OCI-LY3 (cell line): ENCODE measurements at regions not wholly inside any gene's neighbourhood (a gene's known extent, or its start where the extent isn't known, plus 50 kb on each side); places are given as distances from the start of the nearest gene placed in this dataset.

Experiments
- EZH2phosphoT487 ChIP-seq: fragments of 200-600 bp; shearing (Covaris generic); IDR thresholded peaks from 2 replicates; pipeline ENCODE4 v1.6.1; 2018; ENCODE audit warnings: antibody characterized with exemption, mixed run types, low read depth
- TF ChIP-seq, protein P1 (sequence below): fragments of 200-600, 300-600 bp; sonication (generic); IDR thresholded peaks from 2 replicates; pipeline ENCODE4 v1.5.1; 2014; ENCODE audit warnings: antibody characterized with exemption, low read length, low read depth

DNA sequence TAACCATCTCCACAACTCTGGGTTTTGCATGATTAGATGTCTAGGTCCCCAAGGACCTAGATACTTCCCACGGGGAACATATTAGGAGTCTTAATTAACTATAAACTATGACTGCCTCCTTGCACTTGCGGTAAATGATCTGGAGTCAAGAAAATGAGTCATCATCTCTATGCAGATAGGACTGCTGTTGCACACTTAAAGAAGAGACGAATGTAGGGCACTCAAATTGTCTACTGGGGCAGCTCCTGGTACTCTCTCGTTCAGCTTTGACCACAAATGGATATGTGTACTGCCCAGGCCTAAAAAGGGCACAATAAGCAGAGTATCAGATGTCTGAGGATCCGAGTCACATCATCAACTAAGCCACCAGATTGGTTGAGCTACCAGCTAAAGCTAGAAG lies 1783.4 kb upstream of the AGA start:
- TF ChIP-seq, protein P1, sequence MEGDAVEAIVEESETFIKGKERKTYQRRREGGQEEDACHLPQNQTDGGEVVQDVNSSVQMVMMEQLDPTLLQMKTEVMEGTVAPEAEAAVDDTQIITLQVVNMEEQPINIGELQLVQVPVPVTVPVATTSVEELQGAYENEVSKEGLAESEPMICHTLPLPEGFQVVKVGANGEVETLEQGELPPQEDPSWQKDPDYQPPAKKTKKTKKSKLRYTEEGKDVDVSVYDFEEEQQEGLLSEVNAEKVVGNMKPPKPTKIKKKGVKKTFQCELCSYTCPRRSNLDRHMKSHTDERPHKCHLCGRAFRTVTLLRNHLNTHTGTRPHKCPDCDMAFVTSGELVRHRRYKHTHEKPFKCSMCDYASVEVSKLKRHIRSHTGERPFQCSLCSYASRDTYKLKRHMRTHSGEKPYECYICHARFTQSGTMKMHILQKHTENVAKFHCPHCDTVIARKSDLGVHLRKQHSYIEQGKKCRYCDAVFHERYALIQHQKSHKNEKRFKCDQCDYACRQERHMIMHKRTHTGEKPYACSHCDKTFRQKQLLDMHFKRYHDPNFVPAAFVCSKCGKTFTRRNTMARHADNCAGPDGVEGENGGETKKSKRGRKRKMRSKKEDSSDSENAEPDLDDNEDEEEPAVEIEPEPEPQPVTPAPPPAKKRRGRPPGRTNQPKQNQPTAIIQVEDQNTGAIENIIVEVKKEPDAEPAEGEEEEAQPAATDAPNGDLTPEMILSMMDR: no peak
- TF ChIP-seq EZH2phosphoT487: no peak
